ENCODE measurements at regions not wholly inside any gene's neighbourhood (a gene's known extent, or its start where the extent isn't known, plus 50 kb on each side); places are given as distances from the start of the nearest gene placed in this dataset.

- DNase-seq: no peak
These were observed 62.5 kb upstream of the SIM2 start for GRCh38 chr21:36636439-36636838.

DNA sequence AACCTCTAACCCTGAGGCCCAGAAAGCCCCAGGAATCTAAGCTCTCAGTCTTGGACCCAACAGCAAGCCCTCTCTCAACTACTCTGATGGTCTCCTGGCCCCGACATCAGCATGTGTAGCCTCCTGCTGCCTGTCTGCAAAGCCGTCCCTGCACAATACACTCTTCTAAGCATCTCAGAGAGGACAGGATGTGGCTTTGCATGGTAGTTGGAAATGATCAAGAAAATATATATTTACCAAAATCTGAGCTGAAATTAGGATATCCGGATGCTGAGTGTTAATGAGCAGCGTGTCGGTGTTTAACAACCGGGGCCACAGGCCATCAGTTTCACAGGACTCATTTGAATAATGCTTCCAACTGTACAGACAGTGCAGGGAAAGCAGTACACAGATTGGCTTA is 59.1 kb upstream of the SIM2 start:
- no peak for DNase-seq

GRCh38 chr21:36640174-36640720 is 58.7 kb upstream of the SIM2 start:
- no peak for DNase-seq

DNA sequence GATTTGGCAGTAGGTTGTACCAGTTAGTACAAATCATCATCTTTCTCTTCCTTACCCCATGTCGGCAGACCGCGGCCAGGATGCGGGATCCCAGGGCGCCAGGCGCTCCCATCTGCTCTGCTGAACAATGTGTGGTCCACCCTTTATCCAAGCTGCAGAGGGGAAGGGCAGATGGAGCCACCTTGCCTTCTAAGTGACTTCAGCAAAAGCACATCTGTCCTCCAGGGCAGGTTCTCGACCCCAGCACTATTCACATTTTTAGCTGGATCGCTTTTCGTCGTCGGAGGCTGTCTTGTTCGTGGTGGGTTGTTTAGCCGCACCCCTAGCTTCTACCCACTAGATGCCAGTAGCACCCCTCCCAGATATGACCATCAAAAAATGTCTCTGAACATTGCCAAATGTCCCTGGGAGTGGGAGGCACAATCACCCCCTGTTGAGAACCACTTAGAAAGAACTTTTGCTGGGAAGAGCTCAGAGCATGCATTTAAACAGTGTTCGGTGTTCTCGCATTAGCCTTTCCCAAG is 58.1 kb upstream of the SIM2 start:
- DNase-seq: no peak

GRCh38 chr21:36641346-36641745 is 57.6 kb upstream of the SIM2 start:
- no peak for DNase-seq

DNA sequence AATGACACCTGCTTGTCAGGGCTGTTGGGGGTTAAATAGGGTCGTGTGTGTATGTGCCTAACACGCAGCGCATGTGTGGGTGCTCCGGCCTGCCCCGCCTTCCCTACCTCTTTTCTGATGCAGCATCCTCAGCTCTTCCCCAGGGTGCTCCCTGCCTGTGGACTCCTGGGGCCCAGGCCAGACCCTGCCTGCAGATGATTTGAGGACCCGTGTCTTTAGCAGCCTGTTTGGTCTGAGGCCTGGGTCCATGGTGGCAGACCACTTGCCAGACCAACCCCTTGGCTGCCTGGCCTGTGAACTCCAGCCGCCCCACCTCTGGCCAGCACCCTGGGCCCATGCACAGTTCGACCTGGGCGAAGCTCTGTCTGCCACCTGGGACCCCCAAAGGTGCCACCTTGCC is 57.0 kb upstream of the SIM2 start:
- DNase-seq: no peak

DNA sequence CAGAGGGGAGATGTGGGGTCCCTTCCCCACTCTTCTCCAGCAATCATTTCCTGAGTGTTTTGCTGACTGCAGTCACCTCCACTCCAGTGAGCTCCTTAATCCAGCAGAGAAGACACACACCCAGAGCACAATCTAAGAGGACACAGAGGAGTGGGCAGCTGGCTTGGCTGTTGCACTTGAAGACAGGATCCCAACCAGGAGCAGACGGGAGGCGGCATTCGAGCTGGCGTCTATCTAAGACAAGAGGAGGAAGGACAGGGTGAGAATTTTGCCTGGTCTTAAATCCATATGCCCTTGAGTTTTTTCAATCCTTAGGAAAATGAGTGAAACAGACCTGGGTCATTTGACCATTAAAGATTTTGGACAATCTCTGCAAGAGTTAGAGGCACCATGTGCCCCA is 56.1 kb upstream of the SIM2 start:
- DNase-seq: no peak

GRCh38 chr21:36643374-36644250 is 55.3 kb upstream of the SIM2 start:
- no peak for DNase-seq

DNA sequence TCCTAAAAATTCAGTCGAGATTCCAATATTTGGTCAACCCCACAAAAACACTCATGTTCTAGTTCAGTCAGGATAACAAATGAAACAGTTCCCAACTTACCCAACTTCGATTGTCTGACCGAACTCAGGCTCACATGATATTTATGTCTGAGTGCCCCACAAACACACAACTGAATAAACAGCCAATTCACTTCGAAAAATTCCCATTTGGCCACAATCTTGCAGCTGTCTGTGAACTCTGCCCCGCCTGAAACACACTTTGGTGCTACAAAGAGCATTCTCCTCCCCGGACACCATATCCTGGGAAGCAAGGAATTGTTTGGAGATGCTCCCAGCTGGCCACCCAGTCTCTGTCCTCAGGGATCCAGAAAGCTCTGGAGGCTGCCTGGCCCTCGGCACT is 52.9 kb upstream of the SIM2 start:
- no peak for DNase-seq

GRCh38 chr21:36646645-36647044 is 52.3 kb upstream of the SIM2 start:
- no peak for DNase-seq

DNA sequence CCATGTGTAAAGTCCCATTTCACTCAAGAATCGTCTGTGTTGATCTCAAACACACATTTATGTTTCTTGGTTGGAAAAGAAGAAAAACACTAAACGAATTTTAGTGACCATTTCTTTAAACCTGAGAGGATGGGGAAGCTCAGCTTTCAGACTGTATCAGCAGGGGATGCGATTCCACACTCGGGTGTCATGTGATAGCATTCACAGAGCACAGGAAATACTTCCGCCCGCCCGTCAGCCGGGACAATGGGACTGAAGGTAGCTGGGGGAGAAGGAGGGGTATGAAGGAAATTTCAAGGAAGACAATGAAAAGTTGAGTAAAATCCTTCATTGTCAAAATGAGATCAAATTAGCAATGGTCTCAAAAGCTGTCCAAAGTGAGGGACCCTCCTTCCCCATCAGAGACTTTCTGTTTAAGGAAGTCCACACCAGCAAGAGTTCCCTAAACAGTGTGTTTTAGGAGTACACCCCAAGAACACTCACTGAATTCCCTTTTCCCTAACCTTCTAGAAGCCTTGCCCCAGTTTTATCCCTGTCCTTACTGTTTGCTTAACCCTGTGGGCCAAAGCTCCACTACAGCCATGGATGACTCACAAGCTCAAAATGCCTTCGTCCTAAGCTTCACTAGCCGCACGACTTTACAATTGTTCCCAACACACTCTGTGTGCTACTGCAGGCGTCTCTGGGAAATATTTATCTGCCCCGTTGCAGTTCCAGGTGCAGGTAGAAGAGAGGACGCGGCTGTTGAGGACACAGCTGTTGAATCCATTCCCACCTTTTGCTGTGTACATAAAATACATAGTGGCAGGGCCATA is 51.4 kb upstream of the SIM2 start:
- no peak for DNase-seq

All from eye (tissue), 1 donor.